ENCODE measurements at regions not wholly inside any gene's neighbourhood (a gene's known extent, or its start where the extent isn't known, plus 50 kb on each side); places are given as distances from the start of the nearest gene placed in this dataset.

DNA sequence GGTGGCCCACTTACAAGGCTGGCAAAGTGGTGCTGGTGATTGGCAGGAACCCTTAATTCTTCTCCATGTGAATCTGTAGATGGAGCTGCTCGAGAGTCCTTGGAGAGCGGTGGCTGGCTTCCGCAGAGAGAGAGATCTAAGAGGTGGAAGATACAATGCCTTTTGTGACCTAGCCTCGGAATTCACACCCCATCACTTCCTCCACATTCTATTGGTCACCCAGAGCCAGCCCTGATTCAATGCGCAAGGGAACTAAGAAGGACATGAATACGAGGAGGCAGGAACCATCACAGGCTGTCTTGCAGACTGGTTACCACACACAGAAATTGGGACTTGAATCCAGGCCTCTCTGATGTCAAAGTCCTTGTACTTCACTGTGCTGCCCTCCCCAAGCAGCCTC lies 128.9 kb upstream of the PROKR2 start:
- TF ChIP-seq, protein P1, sequence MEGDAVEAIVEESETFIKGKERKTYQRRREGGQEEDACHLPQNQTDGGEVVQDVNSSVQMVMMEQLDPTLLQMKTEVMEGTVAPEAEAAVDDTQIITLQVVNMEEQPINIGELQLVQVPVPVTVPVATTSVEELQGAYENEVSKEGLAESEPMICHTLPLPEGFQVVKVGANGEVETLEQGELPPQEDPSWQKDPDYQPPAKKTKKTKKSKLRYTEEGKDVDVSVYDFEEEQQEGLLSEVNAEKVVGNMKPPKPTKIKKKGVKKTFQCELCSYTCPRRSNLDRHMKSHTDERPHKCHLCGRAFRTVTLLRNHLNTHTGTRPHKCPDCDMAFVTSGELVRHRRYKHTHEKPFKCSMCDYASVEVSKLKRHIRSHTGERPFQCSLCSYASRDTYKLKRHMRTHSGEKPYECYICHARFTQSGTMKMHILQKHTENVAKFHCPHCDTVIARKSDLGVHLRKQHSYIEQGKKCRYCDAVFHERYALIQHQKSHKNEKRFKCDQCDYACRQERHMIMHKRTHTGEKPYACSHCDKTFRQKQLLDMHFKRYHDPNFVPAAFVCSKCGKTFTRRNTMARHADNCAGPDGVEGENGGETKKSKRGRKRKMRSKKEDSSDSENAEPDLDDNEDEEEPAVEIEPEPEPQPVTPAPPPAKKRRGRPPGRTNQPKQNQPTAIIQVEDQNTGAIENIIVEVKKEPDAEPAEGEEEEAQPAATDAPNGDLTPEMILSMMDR (IDR thresholded peaks at IDR 0.05; ENCODE audit: extremely low read depth, insufficient read depth, missing control alignments) = no peak
- in situ Hi-C loops (cut with MboI; ENCODE audit: low pct_unique_long_range_greater_than_20kb, low sequenced_read_pairs, unreplicated experiment) = no loop called here
- DNase-seq (ENCODE audit: low spot score) = no peak

DNA sequence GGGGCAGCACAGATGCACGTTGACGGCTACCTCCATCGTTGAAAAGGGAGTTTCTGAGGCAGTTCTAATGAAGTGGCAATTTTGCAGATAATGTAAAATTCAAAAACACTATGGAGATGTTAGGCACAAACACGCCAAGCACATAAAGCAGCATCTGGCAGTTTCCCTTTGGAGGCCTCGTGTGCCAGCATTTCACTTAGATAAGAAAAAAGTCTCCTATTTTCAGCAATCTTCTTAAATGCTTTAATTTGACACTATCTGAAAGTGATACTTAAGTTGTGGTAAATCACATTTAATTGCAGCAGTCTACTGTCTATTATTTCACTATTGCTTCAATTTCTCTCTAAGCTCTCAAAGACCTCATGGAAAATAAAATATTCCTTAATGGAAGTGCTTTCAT lies 125.3 kb upstream of the PROKR2 start:
- in situ Hi-C loops (cut with MboI; ENCODE audit: low pct_unique_long_range_greater_than_20kb, low sequenced_read_pairs, unreplicated experiment) = no loop called here

DNA sequence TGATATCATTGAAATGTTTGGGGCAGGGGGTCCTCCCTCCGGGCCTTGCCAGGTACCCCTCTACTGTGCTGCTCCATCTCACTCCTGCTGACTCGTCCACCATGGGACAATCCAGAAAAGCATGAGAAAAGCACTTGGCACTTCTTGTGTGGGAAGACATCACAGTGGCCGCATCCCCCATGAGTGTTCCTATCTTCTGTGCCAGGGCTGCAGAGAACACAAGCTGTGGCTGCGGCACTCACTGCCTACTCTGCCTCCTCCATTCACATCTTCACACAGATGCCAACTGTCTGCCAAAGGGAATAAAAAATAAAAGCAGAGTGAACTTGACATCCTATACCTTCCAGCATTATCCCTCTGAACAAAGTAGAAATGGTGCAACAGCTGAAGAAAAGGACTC lies 117.4 kb upstream of the PROKR2 start:
- TF ChIP-seq, protein P1 (IDR thresholded peaks at IDR 0.05; ENCODE audit: extremely low read depth, insufficient read depth, missing control alignments) = no peak
- no peak for DNase-seq (ENCODE audit: low spot score)
- in situ Hi-C loops (cut with MboI; ENCODE audit: low pct_unique_long_range_greater_than_20kb, low sequenced_read_pairs, unreplicated experiment) = no loop called here

More for the DNA sequence above, 125.3 kb upstream of the PROKR2 start:
- TF ChIP-seq, protein P1 (IDR thresholded peaks at IDR 0.05; ENCODE audit: extremely low read depth, insufficient read depth, missing control alignments) = no peak
- DNase-seq (ENCODE audit: low spot score) = no peak

DNA sequence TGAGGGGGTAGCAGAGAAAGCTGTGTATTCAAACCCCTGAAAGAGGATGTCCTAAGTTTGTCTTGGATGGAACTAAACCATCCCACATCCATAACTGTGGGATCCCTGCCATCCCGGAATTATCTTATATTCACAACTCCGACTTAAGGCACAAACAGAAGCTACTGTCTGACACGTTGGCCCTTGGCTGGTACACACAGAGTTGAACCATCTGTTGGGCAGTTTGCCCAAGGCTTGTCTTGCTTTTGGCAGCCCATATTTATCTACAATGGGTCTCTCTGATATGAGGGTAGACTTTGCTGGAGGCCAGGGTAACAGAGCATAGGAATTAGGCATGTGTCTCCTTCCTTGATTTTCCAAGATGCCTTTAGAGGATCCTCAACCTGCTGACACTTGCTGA lies 116.6 kb upstream of the PROKR2 start:
- no peak for DNase-seq (ENCODE audit: low spot score)
- in situ Hi-C loops (cut with MboI; ENCODE audit: low pct_unique_long_range_greater_than_20kb, low sequenced_read_pairs, unreplicated experiment) = no loop called here
- TF ChIP-seq, protein P1 (IDR thresholded peaks at IDR 0.05; ENCODE audit: extremely low read depth, insufficient read depth, missing control alignments) = no peak

DNA sequence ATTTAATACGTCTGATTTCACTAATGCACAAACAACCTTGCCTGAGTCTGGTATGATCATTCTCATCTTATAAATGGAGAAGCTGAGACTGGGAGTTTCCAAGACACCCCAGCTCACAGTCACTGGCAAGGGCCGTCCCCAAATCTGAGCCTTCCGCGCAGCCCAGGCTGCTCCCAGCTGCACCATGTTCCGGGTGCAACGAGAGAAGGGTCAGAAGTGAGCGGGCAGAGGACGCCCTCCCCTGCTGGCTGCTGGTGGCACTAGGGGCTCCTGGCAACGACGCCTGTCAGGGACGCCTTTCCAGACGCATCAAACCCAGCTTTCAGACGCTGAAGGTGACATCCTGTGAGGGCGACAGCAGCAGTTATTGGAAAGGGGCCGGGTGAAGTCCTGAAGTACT lies 115.3 kb upstream of the PROKR2 start:
- in situ Hi-C loops (cut with MboI; ENCODE audit: low pct_unique_long_range_greater_than_20kb, low sequenced_read_pairs, unreplicated experiment) = no loop called here
- TF ChIP-seq, protein P1 (IDR thresholded peaks at IDR 0.05; ENCODE audit: extremely low read depth, insufficient read depth, missing control alignments) = no peak

DNA sequence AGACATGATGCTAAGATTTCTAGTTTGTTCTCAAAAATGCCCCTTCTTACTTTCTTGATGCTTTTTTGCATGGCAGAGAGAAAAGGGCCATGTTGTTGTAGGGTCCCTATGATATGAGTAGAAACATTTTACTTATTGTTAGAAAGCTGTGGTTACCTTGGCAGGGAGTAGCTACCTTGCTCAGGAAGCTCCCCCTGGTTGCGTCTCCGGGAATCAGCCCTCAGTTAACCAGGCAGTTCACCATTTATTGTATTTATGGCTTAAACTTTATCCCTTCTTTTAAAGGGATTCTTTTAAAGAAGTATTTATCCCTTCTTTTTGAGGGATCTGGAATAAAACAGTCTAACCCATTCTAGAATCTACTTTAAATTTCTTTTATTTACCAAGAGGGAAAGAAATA lies 113.9 kb upstream of the PROKR2 start:
- no peak for DNase-seq (ENCODE audit: low spot score)
- in situ Hi-C loops (cut with MboI; ENCODE audit: low pct_unique_long_range_greater_than_20kb, low sequenced_read_pairs, unreplicated experiment) = no loop called here
- TF ChIP-seq, protein P1 (IDR thresholded peaks at IDR 0.05; ENCODE audit: extremely low read depth, insufficient read depth, missing control alignments) = no peak

More for the DNA sequence above, 115.3 kb upstream of the PROKR2 start:
- DNase-seq (ENCODE audit: low spot score) = no peak

DNA sequence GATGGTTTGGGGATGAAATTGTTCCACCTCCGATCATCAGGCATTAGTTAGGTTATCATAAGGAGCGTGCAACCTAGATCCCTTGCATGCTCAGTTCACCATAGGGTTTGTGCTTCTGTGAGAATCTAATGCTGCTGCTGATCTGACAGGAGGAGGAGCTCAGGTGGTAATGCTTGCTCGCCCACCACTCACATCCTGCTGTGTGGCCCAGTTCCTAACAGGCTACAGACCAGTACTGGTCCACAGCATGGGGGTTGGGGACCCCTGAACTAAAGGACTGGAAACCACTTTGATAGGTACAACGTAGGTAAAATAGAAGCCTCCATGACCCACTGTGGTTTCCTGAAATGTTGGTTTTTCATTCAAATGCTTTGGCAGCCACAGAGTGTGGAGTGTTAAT lies 109.3 kb upstream of the PROKR2 start:
- DNase-seq (ENCODE audit: low spot score) = no peak
- TF ChIP-seq, protein P1 (IDR thresholded peaks at IDR 0.05; ENCODE audit: extremely low read depth, insufficient read depth, missing control alignments) = no peak
- in situ Hi-C loops (cut with MboI; ENCODE audit: low pct_unique_long_range_greater_than_20kb, low sequenced_read_pairs, unreplicated experiment) = no loop called here

Data from GM13977 (cell line).